ENCODE measurements at regions not wholly inside any gene's neighbourhood (a gene's known extent, or its start where the extent isn't known, plus 50 kb on each side); places are given as distances from the start of the nearest gene placed in this dataset.

DNA sequence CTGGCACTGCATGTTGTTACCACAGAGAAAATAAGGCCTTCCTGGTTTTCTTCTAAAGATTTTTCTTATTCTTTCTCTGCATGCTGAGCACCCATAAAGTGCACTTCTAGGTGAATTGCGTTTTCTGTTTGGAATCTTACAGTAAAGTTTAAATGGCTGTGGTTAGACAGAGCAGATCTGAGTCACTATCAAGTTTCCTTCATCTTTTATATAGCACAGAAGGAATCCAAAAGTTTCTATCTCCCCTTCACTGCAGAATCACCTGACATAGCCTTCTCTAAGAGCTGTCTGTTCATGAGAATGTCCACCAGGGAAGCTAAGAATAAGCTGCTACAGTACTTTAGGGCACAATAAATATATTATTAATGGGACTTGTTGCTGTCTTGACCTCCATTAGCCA, 455.5 kb upstream of the FAM241A start:
- TF ChIP-seq, protein P1, sequence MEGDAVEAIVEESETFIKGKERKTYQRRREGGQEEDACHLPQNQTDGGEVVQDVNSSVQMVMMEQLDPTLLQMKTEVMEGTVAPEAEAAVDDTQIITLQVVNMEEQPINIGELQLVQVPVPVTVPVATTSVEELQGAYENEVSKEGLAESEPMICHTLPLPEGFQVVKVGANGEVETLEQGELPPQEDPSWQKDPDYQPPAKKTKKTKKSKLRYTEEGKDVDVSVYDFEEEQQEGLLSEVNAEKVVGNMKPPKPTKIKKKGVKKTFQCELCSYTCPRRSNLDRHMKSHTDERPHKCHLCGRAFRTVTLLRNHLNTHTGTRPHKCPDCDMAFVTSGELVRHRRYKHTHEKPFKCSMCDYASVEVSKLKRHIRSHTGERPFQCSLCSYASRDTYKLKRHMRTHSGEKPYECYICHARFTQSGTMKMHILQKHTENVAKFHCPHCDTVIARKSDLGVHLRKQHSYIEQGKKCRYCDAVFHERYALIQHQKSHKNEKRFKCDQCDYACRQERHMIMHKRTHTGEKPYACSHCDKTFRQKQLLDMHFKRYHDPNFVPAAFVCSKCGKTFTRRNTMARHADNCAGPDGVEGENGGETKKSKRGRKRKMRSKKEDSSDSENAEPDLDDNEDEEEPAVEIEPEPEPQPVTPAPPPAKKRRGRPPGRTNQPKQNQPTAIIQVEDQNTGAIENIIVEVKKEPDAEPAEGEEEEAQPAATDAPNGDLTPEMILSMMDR (IDR thresholded peaks at IDR 0.05): no peak
- TF ChIP-seq POLR2A (IDR thresholded peaks at IDR 0.05): no peak
- ATAC-seq: no peak

DNA sequence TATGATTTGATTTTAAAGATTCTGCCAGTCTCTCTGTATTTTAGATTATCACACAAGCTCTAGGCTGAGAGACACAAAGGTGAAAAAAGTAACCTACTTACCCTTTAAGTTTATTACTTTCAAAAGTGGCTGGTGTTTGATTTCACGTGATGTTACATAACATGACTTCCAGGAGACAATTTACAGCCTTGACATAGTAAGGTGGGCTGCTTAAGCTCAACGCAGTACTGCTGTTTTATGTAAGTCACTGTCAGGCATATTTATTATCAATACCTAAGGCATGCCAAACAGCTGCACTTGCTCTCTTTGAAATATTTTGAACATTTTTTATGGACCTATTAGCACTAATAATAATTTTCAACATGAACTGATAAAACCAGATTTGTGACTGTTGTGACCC, 451.5 kb upstream of the FAM241A start:
- H3K9me3 ChIP-seq: no peaks in the 10 kb centered on the region
- no peak for DNase-seq
- no peak overlapping the region for H3K27ac ChIP-seq
- no peak for ATAC-seq
- no peak overlapping the region for H3K4me3 ChIP-seq
- no peaks in the 10 kb centered on the region for H3K27me3 ChIP-seq
- peaks cover 7% of the 10 kb centered on the region for H3K4me1 ChIP-seq
- H3K36me3 ChIP-seq (replicated peaks in 1 of 2; ENCODE audit: insufficient read depth in 1 of 2, low read depth in 2 of 2): no peaks in the 10 kb centered on the region
- WGBS, 2 donors: 47 to 62% methylated on average over 2 of the region's 2 CpGs
- no peak for TF ChIP-seq POLR2A (IDR thresholded peaks at IDR 0.05)
- TF ChIP-seq, protein P1 (IDR thresholded peaks at IDR 0.05): no peak
- intact Hi-C loops (cut with DNase I): no loop called here

More for the DNA sequence above, 455.5 kb upstream of the FAM241A start:
- Histone ChIP-seq H3K27me3 (no peaks in the 10 kb centered on the region), H3K4me1 (peaks cover 7% of the 10 kb centered on the region), H3K9me3 (no peaks in the 10 kb centered on the region), H3K27ac (no peak overlapping the region), H3K36me3 (replicated peaks in 1 of 2; ENCODE audit: insufficient read depth in 1 of 2, low read depth in 2 of 2) (no peaks in the 10 kb centered on the region), H3K4me3 (no peak overlapping the region)
- intact Hi-C loops (cut with DNase I): no loop called here
- WGBS, 2 donors: 19 to 61% methylated on average over 1 of the region's 1 CpG
- no peak for DNase-seq

DNA sequence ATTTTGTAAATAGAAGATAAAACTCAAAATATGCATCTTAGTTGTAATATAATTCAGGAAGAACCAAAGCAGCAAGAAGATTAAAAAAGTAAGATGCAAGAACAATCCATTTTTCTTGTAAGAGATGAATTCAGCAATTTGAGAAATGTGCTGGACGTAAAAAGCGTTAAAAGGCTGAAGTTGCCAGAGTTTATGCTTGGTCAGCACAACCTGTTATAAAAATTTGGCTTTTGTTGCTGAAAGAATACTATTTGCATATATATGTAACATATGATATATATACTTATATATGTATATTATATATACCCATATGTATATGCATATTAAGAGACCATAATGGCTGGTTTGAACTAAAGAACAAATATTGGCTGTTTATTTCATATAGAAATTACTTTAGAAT, 449.6 kb upstream of the FAM241A start:
- H3K4me3 ChIP-seq: no peak overlapping the region
- H3K9me3 ChIP-seq: no peaks in the 10 kb centered on the region
- H3K27ac ChIP-seq: no peak overlapping the region
- DNase-seq: no peak
- H3K36me3 ChIP-seq (replicated peaks in 1 of 2; ENCODE audit: insufficient read depth in 1 of 2, low read depth in 2 of 2): no peaks in the 10 kb centered on the region
- no peak for ATAC-seq
- H3K4me1 ChIP-seq: no peaks in the 10 kb centered on the region
- WGBS, 2 donors: 77 to 89% methylated on average over 2 of the region's 2 CpGs
- H3K27me3 ChIP-seq: no peaks in the 10 kb centered on the region
- intact Hi-C loops (cut with DNase I): no loop called here
- TF ChIP-seq, protein P1 (IDR thresholded peaks at IDR 0.05): no peak
- no peak for TF ChIP-seq POLR2A (IDR thresholded peaks at IDR 0.05)

DNA sequence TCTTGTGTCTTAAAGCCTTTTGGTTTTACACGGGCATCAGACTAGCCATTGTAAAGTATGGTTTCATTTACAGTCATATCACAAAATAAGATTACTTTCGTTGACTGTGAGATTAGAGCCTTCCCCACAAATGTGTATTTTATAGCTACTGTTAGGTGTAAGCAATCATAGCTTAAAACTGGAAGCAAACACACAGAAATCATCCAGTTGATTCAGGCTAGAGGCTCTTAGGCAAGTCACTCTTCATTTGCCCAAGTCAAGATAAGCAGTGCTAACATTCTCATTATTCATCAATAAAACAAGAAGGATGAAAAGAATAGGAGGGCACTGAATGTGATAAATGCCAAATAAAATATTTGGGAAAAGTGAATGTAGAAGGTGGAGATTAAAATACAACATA, 448.7 kb upstream of the FAM241A start:
- no peak for ATAC-seq
- WGBS, 2 donors: 21 to 23% methylated on average over 2 of the region's 2 CpGs
- Histone ChIP-seq H3K4me3 (no peak overlapping the region), H3K27ac (no peak overlapping the region), H3K27me3 (no peaks in the 10 kb centered on the region), H3K4me1 (no peaks in the 10 kb centered on the region), H3K36me3 (replicated peaks in 1 of 2; ENCODE audit: insufficient read depth in 1 of 2, low read depth in 2 of 2) (no peaks in the 10 kb centered on the region), H3K9me3 (no peaks in the 10 kb centered on the region)
- intact Hi-C loops (cut with DNase I): no loop called here
- DNase-seq: no peak
- TF ChIP-seq POLR2A (IDR thresholded peaks at IDR 0.05): no peak
- TF ChIP-seq, protein P1 (IDR thresholded peaks at IDR 0.05): no peak

DNA sequence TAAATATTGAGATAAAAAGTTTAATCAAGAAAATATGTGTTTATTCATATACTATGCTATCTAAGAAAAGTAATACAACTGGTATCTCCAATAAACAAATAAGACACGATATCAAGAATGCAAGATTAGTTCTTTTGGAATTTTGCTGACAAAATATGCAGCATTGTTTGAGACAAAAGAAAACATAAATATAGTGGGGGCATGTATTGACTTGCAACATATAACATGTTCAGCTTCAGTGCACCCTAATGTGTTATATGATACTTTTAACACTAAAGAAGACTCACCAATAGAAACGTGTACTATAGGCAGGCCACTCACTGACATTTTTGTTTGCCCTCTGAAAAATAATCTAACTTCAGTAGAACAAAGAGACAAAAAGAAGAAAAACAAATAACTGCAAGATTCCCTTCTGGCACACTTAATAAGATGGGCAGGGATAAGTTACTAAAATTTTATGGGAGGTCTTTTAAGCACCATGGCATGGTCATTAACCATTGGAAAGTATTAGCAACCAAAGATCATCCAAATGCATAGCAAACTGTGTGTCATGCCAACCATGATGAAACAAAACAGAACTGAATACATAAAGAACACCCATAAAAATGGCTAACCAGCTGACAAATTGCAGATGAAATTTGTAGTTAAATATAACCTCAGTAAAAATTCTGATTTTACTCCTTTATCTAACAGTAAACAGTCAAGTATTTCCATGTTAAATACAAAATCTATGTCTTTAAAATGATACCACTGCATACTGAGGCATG, 447.9 kb upstream of the FAM241A start:
- ATAC-seq (no peak), DNase-seq (no peak)
- H3K27ac ChIP-seq: no peak overlapping the region
- H3K27me3 ChIP-seq: no peaks in the 10 kb centered on the region
- H3K4me3 ChIP-seq: no peak overlapping the region
- H3K36me3 ChIP-seq (replicated peaks in 1 of 2; ENCODE audit: insufficient read depth in 1 of 2, low read depth in 2 of 2): no peaks in the 10 kb centered on the region
- no peak for TF ChIP-seq POLR2A (IDR thresholded peaks at IDR 0.05)
- TF ChIP-seq, protein P1 (IDR thresholded peaks at IDR 0.05): no peak
- no peaks in the 10 kb centered on the region for H3K4me1 ChIP-seq
- intact Hi-C loops (cut with DNase I): no loop called here
- no peaks in the 10 kb centered on the region for H3K9me3 ChIP-seq
- 14 to 17% methylated on average over 2 of the region's 2 CpGs for WGBS, 2 donors
